ENCODE measurements at regions not wholly inside any gene's neighbourhood (a gene's known extent, or its start where the extent isn't known, plus 50 kb on each side); places are given as distances from the start of the nearest gene placed in this dataset.
A peak's percentile ranks its signal among the peaks of the same experiment; 100 is the strongest.

DNA sequence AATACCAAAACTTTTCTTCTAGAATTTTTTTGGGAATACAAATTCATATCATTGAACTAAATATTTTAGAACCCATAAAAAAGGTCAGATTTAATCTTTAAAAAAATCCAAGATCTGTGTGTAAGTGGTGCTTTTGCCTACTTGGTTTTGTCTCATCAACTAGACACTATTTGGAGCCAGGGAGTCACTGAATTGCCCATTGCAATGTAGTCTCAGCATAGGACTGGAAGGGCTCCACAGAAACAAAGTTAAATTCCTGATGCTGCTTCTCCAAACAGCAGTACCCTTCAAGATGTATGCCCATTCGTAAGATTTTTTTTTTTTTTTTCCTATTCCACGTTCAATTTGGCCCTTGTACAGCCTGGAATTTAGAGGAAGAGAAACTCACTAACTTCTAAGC lies 208.0 kb upstream of the MPDZ start:
- DNase-seq (ENCODE audit: low spot score), result no peak

DNA sequence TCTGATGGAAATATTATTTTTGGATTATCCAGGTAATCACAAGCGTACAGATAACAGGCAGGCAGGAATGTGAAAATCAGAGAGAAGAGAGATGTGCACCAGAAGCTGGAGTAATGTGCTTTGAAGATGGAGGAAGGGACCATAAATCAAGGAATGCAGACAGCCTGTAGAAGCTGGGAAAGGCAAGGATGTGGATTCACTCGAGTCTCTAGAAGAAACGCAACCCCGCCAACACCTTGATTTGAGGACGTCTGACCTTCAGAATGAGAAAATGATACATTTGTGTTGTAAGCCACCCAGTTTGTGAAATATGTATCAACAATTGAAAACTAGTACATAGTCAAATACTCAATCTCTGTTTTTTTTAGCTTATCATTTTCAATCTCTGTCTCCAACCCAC lies 207.6 kb upstream of the MPDZ start:
- DNase-seq (ENCODE audit: low spot score), result no peak

DNA sequence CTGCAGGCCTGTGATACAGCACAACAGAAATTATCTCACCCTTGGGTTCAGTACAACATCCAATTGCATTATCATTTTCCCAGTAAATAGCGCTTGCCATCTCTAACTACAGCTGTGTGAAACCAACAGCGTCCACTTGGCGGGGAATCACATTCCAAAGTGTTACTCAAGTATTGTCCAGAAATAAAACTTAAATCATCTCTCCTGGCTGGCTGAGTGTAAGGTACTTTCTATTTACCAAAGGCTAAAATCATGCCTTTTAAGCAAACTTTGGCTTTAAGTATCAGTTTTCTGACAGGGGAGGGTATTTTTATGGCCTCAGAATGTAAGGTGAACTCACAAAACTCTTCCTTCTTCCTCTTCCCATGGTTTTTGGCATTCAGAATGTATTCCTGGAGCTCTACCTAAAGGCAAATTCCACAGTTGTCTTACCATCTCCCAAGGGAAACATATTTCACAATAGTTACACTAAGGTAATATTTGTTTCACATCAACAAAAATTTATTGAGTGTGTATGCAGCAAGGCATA lies 205.6 kb upstream of the MPDZ start:
- DNase-seq (ENCODE audit: low spot score), result no peak

DNA sequence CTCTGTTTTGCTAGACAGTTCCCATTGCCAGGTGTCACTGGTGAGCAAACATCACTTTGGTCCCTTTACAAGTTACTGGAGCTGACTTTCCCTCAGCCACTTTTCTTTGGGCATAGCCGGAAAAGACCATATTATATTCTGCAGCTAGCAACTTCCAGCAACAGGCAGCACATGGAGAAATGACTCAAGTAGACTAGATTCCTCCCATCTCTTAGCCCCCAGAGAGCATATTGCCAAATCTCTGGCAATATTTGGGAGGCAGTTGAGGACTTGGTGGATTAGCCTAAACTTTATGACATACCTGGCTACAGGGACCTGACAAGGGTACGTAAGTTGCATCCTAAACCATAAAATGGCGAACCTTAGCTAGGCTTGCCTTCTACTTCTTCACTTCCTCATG lies 204.7 kb upstream of the MPDZ start:
- no peak for DNase-seq (ENCODE audit: low spot score)

DNA sequence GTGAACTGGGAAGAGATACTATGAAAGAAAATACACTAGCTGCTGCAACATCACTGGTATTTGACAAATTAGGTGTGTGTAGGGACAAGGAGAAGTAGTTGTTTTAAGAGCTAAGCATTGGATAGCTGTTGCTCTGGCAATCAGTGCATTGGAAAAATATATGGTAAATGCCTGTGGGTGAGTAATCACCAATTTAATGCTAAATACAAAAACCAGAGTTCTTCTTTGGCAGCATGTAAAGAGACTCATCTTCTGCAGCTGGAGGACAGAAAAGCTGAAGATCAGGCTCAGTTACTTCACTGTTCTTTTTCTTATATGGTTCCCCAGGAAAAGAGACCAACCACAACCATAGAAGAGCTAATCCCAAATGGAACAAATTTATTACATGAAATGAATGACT lies 201.8 kb upstream of the MPDZ start:
- no peak for DNase-seq (ENCODE audit: low spot score)

DNA sequence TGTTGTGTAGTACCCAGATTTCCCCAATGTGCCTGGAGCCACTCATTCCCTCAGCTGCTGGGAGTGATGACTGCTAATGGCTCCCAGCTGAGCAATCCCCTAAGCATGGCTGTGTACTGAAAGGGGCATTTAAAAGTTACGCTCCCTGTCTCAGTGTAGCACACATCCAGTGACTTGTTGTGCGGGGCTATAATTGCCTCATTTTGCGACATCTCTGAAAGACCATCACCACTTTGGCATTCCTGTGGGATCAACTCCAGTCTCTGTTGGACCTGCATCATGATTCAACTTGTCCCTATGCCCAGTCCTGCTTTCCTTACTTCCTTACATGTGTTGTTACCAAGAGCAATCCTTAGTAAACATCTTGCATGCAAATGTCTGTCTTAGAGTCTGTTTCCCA lies 201.2 kb upstream of the MPDZ start:
- no peak for DNase-seq (ENCODE audit: low spot score)

DNA sequence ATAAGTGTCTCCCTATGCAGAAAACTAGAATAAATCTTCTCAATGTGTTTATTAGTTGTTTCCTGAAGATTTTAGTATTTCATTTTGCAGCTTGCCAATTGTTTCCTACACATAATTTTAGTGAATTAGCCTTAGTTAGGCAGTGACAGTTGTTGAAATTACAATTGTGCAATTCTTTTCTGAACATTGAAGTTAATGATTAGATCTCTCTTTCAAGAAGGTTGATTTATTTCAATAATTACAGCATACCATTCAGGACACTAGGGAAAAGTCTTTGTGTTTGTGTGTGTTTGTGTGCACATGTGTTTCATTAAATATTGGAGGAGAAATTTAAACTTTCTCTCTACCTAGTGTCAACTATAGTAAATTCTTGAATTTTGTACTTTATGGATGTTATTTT lies 199.6 kb upstream of the MPDZ start:
- no peak for DNase-seq (ENCODE audit: low spot score)

DNA sequence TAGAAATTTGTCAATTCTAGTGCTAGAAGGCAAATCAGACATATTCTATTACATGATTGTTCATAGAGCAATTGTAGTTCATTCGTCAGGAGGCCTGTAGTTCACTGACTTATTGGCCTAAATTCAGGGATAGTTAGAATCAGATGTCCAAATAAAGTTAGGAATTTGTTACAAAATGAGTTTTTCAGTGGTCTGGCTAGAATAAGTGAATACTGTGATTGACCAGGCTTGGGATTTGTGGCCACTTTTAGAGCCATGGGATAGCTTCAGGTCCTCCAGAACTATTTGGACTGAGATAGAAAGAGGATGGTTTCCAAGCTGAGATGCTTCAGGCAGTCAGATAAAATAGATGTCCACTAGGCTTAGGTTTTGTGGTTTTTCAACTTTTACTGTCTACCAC lies 199.1 kb upstream of the MPDZ start:
- DNase-seq (ENCODE audit: low spot score), result no peak

DNA sequence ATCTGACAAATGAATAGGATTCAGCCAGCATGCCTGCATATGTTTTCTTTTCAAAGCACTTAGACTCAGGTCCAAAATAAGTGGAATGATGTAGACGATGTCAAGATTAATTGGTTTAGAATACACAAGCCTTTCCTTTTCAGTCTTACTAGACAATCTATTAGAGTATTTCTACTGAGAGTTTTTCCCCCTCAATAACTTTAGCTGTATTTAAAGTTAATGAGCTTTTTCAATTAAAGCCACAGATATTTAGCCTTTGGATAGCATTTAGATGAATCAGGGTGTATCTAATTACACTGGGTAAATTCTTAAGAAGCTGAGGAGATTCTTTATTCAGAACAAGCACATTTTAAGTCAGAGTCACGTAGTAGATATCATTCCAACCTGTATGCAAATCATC lies 198.7 kb upstream of the MPDZ start:
- DNase-seq (ENCODE audit: low spot score), result no peak

DNA sequence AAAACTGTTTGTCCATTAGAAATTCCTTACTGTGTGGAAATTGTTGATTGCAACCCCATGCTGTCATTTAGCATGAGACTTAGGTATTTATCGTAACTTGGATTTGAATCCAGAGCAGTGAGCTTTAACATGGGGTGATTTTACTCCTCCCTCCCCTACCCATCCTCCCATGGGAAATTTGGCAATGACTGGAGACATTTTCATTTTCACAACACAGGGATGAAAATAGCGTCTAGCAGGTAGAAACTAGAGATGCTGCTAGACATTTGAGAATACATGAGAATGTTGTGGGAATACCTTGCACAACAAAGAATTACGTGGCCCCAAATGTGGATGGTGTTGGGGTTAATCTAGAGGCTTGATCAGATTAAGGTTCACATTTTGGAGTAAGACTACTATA lies 191.3 kb upstream of the MPDZ start:
- no peak for DNase-seq (ENCODE audit: low spot score)

DNA sequence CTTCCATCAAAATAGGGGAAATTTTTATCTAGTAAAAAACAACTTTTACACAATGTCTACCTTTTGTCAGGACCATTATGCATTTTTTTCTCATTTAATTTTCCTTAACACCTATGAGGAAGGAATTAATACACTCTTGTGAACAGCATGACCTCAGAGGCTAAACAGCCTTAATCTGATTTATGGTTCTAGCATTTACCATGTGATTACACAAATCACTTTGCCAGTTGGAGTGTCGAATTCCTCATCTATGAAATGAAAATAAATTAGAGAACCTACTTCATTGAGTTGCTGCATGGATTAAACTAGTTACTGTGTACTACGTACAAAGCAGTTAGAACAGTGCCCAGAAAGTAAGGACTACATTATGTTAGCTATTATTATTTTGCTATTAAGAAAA lies 187.7 kb upstream of the MPDZ start:
- DNase-seq (ENCODE audit: low spot score), result no peak

DNA sequence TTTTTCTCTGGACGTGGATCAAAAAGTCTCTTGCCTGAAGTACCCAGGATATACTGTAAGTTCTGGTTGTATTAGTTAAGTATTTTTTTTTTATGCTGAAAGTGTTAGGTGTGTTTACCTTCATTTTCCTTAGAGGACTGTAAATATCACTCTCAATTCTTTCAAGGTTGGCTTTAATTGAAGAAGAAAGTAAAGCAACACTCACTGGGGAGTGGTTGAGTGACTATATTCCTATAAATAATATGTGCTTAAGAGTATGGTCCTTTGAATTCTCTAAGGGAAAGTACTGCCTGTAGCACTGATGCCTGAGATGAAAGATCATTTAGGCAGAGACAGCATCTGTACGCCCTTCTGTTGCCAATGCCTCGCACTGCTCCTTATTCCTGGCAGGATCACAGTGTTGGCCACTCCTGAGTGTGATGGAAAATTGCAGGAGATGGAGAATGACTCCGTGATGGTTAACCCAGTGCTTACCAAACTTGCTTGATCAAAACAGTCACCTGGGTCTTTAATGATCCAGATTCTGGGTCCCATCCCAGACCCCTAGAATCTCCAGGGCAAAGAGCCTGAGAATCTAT lies 182.0 kb upstream of the MPDZ start:
- no peak for DNase-seq (ENCODE audit: low spot score)

DNA sequence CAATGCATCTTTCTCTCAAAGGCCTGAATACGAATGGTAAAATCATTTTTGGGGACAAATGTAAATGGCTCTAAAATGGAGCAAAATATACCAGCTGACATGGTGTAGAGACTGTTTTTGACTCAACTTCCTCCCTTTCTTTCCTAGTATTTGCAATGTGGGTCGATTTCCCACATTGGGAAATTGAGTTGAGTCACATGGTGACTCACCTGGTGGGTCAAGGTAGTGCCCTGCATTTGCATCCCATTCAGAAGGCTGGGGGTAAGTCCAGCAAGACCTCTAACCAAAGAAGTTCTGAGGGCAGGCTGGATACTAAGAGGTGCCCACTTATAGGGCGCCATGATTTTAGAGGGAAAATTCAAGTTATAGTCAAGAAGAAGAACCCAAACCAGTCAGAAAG lies 179.6 kb upstream of the MPDZ start:
- no peak for DNase-seq (ENCODE audit: low spot score)

DNA sequence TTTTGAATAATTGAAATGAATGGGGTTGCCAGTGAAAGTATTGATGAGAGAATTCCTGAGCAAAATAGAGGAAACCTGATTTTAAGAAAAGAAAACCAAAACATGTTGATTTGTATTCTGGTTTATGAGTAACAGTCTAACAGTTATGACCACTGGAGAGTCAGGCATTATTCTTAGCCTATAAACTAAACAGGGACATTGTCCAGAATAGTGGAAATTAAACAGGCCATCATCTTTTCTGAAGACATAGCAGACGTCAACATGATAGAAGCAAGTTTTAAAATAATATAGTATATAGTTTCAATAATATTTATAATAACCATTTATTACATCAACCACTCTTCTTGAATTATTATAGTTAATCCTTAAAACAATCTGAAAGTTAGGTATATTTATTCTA lies 178.3 kb upstream of the MPDZ start:
- DNase-seq (ENCODE audit: low spot score), result no peak

DNA sequence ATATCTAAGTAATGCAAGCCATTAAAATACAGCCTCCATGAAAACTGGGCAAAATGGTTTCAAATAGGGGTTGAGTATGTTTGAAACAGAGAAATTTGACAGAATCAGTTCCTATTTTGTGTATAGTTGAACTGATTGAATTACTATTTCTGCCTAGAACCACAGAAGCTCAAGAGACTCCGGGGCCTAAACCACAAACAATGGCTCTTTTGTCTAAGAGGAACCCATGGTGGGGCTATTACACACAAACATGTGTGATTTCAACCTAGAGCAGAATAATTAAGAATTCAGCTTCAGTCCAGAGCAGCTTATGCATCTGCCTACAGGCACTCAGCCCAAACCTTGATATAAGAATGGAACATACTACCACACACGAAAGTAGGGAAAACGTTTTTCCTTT lies 171.2 kb upstream of the MPDZ start:
- peak; percentile 69 for DNase-seq (ENCODE audit: low spot score)

DNA sequence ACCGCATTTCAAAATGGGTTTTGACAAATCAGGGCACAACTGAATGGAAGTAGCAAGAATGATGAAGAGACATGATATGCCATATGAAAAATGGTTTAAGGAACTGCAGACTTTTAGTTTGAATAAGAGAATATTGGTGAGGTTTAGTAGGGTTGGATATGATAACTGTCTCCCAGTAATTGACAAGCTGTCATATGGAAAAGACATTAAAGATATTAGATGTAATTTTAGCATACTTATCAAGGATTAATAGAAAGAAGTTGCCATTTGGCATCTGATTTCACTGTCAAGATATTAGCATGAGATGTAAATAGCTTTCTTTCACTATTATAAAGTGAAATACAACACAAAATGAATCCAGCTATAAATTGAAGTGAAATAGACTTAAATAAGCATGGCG lies 169.0 kb upstream of the MPDZ start:
- DNase-seq (ENCODE audit: low spot score), result no peak

DNA sequence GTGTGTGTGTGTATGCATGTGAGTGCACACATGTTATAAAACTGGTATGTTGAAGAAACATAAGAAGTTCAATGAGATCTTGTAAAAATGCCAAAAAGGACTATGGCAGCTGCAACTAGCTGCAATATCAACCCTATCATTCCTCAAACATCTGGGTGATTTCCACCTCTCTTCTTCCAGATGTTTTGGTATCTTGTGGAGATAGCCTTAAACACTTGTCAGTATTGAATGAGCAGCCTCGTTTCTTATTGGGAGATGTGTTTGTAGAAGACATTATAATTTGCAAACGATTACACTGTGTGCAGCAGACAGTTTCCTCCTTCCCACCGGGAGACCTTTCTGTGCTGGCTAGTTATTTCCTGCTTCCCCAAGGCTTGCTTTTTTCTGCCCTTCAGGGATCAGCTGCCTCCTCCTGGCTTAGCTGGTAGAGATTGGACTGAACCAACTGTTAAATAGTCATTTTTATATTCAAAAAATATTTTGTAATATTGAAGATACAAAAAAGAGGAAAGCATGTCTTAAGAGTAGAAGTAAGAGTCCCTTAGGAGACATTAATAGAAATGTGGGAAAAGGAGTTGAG lies 168.4 kb upstream of the MPDZ start:
- no peak for DNase-seq (ENCODE audit: low spot score)

DNA sequence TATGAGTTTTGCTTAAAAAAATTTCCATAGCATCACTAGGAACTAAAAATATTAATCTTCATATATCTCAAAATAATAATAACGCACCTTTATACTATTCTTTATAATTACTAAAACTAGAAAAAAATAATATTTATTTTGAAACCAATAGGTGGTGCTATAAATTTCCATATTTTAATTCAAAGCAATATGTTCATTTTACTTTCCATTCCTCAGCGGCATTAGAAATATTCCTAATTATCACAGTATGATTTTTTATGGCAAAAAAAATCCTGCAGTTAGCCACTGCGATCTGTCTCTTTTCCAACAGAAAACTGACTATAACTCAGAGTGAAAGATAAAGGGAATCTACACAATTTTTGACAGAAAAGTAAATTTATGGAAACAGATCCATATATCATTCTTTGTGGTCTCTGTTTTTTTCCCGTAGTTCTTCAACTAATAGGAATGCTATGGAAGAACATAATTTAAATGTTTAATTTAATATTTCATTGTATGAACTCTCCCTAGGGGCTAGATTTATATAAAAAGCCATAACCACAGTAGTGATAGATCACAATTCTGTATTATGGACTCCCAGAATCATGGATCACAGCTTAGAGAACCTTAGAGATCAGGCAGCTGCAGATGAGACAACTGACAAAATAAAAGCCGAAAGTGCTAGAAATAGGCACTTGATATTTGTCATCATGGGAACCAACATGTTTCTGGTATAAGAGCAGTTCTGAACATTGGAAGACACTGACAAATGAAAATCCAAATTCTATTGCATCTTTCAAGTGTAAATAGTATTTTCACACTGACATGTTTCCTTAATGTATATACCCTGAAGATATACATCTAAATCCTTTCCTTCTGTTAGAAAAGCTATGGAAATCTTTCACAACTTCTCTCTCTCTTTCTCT lies 167.7 kb upstream of the MPDZ start:
- no peak for DNase-seq (ENCODE audit: low spot score)

DNA sequence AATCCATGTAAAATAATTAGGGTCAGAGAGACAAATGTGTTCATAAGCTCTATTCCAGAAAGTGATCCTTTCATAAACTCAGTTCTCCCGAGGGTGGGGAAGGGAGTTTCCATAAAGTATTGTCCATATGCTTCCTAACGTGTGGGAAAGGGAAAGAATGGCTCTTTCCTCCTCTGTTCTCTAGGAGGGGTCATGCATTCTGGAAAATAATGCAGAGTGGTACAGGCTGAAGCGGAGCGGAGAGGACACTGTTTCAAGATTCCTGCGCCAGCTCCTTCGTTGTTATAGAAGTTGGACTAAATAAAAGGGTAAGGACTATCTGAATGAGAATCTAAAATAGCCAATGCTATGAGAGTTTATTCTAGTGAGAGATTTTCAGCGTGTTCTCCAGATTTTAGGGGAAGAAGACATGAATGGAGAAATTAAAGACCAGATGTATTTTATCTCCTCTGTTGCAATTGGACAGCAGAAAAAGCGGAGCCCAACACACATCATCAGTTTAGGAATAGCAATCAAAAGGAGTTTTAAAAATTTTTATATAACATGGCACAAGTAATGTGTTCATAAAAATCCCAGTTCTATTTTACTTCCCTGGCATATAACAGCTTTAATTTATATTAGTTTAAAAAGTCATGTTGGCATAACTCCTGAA lies 166.9 kb upstream of the MPDZ start:
- no peak for DNase-seq (ENCODE audit: low spot score)

DNA sequence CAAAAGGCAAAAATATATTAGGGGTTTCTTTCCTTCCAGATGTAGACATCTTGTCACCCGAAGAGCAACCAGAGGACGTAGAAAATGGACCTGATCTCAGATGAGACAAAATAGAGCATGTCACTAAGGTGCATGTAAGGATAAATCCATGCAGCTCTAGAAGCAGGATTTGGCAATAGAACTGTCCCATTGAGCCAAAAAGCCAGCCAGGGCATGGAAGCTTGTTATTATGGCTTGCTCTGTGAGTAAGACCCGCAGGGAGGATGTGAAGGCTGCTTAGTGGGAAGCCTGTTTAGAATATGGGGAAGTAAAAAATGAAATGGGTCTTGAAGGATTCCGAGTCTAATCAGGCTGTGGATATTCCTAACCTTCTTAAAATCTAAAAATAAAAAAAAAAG lies 165.6 kb upstream of the MPDZ start:
- DNase-seq (ENCODE audit: low spot score), result no peak

DNA sequence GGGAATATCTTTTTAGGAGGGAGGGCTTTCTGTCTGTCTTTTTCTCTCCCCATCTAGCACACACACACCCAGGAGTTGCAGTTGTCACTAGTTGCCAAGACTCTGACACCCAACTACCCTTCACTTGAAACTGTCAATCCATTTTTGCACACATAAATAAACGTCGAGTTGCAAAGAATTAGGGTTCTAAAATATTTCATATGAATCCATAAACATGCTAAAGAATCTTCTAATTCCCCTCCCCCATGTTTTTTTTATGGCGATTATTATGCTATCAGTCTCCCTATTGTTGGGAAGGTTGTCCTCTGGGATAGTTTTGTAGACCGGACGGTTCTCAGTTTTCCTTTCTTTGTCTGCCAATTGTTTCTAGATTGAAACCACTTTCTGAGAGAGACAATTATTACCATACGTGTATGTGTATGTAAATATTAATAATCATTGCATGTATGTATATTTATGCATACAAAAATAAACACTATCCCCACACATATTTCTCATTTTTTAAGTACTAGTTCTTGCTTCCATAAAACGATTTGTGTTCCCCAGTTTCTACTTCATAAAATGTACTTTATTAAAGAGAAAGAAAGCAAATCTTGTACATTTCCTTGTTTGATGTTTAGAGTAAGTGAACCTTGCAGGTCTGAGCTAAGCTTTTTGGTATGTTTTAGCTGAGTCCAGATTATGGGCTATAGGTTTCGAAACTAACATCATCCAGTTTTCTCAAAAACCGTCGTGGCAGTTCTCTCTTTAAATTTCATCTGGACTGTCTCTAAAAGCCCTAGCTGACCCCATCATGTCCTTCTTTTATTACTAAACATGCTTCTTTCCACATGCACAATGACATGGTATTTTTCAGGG lies 165.0 kb upstream of the MPDZ start:
- no peak for DNase-seq (ENCODE audit: low spot score)

Measured in putamen (tissue), 1 donor.